ENCODE measurements at regions not wholly inside any gene's neighbourhood (a gene's known extent, or its start where the extent isn't known, plus 50 kb on each side); places are given as distances from the start of the nearest gene placed in this dataset.

DNA sequence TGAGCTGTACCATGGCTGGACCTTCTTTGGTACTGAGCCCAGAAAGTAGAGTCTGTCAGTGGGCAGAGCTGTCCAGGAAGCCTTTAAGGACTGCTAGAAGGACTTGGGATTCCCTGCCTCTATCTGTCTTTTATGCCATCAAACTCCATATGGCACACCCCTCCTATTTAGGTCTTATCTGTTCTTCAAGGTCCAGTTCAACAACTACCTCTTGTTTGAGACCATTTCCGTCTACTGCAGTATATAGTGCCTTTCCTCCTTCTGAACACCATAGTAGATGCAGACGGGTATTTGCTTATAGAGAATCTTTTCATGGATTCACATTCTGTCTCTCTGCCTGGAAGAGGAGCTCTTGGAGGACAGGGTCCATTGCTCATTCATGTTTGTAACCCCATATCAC lies 146.1 kb upstream of the IL1RAPL2 start:
- WGBS, result 50% methylated on average over 2 of the region's 2 CpGs
- no peaks in the 10 kb centered on the region for H3K4me1 ChIP-seq (ENCODE audit: control insufficient read depth in 4 of 4, insufficient read depth in 4 of 4, low read length in 3 of 4)
- no peaks in the 10 kb centered on the region for H3K36me3 ChIP-seq (ENCODE audit: control insufficient read depth in 4 of 4, insufficient read depth in 3 of 4, low read depth in 1 of 4, low read length in 3 of 4)
- no peak overlapping the region for H3K27ac ChIP-seq (ENCODE audit: low read depth in 1 of 2, low read length in 2 of 2)
- no peak overlapping the region for H3K9ac ChIP-seq (ENCODE audit: low read depth in 1 of 2, low read length in 2 of 2)
- no peaks in the 10 kb centered on the region for H3K27me3 ChIP-seq (ENCODE audit: control insufficient read depth in 4 of 4, insufficient read depth in 4 of 4, low read length in 3 of 4)
- H3K9me3 ChIP-seq (ENCODE audit: control insufficient read depth in 4 of 4, low read length in 3 of 4), result peaks cover 0 to 3% (median 0%) of the 10 kb centered on the region in 4 donors
- DNase-seq (ENCODE audit: low spot score), result no peak
- no peak for TF ChIP-seq TAF1 (conservative IDR thresholded peaks at IDR 0.05)
- TF ChIP-seq, protein P1, sequence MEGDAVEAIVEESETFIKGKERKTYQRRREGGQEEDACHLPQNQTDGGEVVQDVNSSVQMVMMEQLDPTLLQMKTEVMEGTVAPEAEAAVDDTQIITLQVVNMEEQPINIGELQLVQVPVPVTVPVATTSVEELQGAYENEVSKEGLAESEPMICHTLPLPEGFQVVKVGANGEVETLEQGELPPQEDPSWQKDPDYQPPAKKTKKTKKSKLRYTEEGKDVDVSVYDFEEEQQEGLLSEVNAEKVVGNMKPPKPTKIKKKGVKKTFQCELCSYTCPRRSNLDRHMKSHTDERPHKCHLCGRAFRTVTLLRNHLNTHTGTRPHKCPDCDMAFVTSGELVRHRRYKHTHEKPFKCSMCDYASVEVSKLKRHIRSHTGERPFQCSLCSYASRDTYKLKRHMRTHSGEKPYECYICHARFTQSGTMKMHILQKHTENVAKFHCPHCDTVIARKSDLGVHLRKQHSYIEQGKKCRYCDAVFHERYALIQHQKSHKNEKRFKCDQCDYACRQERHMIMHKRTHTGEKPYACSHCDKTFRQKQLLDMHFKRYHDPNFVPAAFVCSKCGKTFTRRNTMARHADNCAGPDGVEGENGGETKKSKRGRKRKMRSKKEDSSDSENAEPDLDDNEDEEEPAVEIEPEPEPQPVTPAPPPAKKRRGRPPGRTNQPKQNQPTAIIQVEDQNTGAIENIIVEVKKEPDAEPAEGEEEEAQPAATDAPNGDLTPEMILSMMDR (IDR thresholded peaks at IDR 0.05; ENCODE audit: low read depth, low read length, missing input control), result no peak
- TF ChIP-seq FOXA1 (IDR thresholded peaks at IDR 0.05), result no peak
- TF ChIP-seq HNF4G (IDR thresholded peaks at IDR 0.05), result no peak
- no peak for TF ChIP-seq NR2F2 (IDR thresholded peaks at IDR 0.05)
- no peak for TF ChIP-seq HNF4A (conservative IDR thresholded peaks at IDR 0.05)
- TF ChIP-seq GABPA (IDR thresholded peaks at IDR 0.05 in 1 of 2, conservative IDR thresholded peaks at IDR 0.05 in 1 of 2), result no peak
- TF ChIP-seq, protein P2, sequence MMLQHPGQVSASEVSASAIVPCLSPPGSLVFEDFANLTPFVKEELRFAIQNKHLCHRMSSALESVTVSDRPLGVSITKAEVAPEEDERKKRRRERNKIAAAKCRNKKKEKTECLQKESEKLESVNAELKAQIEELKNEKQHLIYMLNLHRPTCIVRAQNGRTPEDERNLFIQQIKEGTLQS (IDR thresholded peaks at IDR 0.05), result no peak
- no peak for TF ChIP-seq YY1 (IDR thresholded peaks at IDR 0.05)
- TF ChIP-seq FOXA2 (IDR thresholded peaks at IDR 0.05), result no peak
- no peak for TF ChIP-seq JUND (IDR thresholded peaks at IDR 0.05)
- no peak overlapping the region for H3K4me3 ChIP-seq (ENCODE audit: low read depth in 1 of 3, low read length in 3 of 3)

DNA sequence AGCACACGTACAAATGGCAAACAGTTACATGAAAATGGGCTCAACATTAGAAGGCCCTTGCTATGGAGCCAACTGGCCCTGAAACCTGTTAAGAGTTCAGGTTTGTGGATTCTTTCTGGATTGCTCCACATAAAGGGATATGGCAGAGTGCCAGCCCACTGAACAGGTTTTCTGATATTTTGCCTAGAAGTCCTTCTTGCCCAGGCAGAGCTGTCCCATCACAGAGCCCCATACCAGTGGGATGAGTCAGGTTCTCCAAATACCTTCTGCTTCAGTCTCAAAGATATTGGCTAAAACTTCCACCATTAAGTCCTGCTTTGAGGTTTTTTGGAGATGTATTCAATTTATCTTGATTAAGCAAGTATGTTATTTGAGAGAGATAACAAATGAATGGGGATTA lies 146.8 kb upstream of the IL1RAPL2 start:
- no peak for DNase-seq (ENCODE audit: low spot score)
- H3K36me3 ChIP-seq (ENCODE audit: control insufficient read depth in 4 of 4, insufficient read depth in 3 of 4, low read depth in 1 of 4, low read length in 3 of 4), result no peaks in the 10 kb centered on the region
- WGBS, result 70% methylated on average over 1 of the region's 1 CpG
- no peak overlapping the region for H3K9ac ChIP-seq (ENCODE audit: low read depth in 1 of 2, low read length in 2 of 2)
- no peak overlapping the region for H3K27ac ChIP-seq (ENCODE audit: low read depth in 1 of 2, low read length in 2 of 2)
- H3K27me3 ChIP-seq (ENCODE audit: control insufficient read depth in 4 of 4, insufficient read depth in 4 of 4, low read length in 3 of 4), result no peaks in the 10 kb centered on the region
- H3K9me3 ChIP-seq (ENCODE audit: control insufficient read depth in 4 of 4, low read length in 3 of 4), result peaks cover 0 to 3% (median 0%) of the 10 kb centered on the region in 4 donors
- no peak overlapping the region for H3K4me3 ChIP-seq (ENCODE audit: low read depth in 1 of 3, low read length in 3 of 3)
- H3K4me1 ChIP-seq (ENCODE audit: control insufficient read depth in 4 of 4, insufficient read depth in 4 of 4, low read length in 3 of 4), result no peaks in the 10 kb centered on the region
- no peak for TF ChIP-seq SP1 (IDR thresholded peaks at IDR 0.05)
- no peak for TF ChIP-seq JUND (IDR thresholded peaks at IDR 0.05)
- no peak for TF ChIP-seq HNF4G (IDR thresholded peaks at IDR 0.05)
- no peak for TF ChIP-seq NR2F2 (IDR thresholded peaks at IDR 0.05)
- TF ChIP-seq, protein P2 (IDR thresholded peaks at IDR 0.05), result no peak
- TF ChIP-seq EGR1 (IDR thresholded peaks at IDR 0.05; ENCODE audit: low read depth in 2 of 2), result no peak
- TF ChIP-seq, protein P3, sequence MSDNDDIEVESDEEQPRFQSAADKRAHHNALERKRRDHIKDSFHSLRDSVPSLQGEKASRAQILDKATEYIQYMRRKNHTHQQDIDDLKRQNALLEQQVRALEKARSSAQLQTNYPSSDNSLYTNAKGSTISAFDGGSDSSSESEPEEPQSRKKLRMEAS (IDR thresholded peaks at IDR 0.05), result no peak
- TF ChIP-seq FOXA2 (IDR thresholded peaks at IDR 0.05), result no peak
- TF ChIP-seq, protein P4, sequence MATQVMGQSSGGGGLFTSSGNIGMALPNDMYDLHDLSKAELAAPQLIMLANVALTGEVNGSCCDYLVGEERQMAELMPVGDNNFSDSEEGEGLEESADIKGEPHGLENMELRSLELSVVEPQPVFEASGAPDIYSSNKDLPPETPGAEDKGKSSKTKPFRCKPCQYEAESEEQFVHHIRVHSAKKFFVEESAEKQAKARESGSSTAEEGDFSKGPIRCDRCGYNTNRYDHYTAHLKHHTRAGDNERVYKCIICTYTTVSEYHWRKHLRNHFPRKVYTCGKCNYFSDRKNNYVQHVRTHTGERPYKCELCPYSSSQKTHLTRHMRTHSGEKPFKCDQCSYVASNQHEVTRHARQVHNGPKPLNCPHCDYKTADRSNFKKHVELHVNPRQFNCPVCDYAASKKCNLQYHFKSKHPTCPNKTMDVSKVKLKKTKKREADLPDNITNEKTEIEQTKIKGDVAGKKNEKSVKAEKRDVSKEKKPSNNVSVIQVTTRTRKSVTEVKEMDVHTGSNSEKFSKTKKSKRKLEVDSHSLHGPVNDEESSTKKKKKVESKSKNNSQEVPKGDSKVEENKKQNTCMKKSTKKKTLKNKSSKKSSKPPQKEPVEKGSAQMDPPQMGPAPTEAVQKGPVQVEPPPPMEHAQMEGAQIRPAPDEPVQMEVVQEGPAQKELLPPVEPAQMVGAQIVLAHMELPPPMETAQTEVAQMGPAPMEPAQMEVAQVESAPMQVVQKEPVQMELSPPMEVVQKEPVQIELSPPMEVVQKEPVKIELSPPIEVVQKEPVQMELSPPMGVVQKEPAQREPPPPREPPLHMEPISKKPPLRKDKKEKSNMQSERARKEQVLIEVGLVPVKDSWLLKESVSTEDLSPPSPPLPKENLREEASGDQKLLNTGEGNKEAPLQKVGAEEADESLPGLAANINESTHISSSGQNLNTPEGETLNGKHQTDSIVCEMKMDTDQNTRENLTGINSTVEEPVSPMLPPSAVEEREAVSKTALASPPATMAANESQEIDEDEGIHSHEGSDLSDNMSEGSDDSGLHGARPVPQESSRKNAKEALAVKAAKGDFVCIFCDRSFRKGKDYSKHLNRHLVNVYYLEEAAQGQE (IDR thresholded peaks at IDR 0.05), result no peak
- no peak for TF ChIP-seq TAF1 (conservative IDR thresholded peaks at IDR 0.05)
- TF ChIP-seq GABPA (IDR thresholded peaks at IDR 0.05 in 1 of 2, conservative IDR thresholded peaks at IDR 0.05 in 1 of 2), result no peak
- TF ChIP-seq, protein P1 (IDR thresholded peaks at IDR 0.05; ENCODE audit: low read depth, low read length, missing input control), result no peak
- TF ChIP-seq RXRA (IDR thresholded peaks at IDR 0.05), result no peak
- TF ChIP-seq, protein P5, sequence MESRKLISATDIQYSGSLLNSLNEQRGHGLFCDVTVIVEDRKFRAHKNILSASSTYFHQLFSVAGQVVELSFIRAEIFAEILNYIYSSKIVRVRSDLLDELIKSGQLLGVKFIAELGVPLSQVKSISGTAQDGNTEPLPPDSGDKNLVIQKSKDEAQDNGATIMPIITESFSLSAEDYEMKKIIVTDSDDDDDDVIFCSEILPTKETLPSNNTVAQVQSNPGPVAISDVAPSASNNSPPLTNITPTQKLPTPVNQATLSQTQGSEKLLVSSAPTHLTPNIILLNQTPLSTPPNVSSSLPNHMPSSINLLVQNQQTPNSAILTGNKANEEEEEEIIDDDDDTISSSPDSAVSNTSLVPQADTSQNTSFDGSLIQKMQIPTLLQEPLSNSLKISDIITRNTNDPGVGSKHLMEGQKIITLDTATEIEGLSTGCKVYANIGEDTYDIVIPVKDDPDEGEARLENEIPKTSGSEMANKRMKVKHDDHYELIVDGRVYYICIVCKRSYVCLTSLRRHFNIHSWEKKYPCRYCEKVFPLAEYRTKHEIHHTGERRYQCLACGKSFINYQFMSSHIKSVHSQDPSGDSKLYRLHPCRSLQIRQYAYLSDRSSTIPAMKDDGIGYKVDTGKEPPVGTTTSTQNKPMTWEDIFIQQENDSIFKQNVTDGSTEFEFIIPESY (IDR thresholded peaks at IDR 0.05), result no peak
- TF ChIP-seq HNF4A (conservative IDR thresholded peaks at IDR 0.05), result no peak
- no peak for TF ChIP-seq YY1 (IDR thresholded peaks at IDR 0.05)
- no peak for TF ChIP-seq FOXA1 (IDR thresholded peaks at IDR 0.05)
- no peak for TF ChIP-seq RAD21 (IDR thresholded peaks at IDR 0.05)
